NT2/D1 (cell line): ENCODE measurements at regions not wholly inside any gene's neighbourhood (a gene's known extent, or its start where the extent isn't known, plus 50 kb on each side); places are given as distances from the start of the nearest gene placed in this dataset.

Experiments used
- SUZ12 ChIP-seq: IDR thresholded peaks from 2 replicates; pipeline ENCODE4 v1.6.1; 2011; ENCODE audit not compliant: insufficient read length, insufficient read depth; ENCODE audit errors: extremely low read depth
- YY1 ChIP-seq: IDR thresholded peaks from 2 replicates; pipeline ENCODE4 v1.6.1; 2011; ENCODE audit not compliant: insufficient read length, insufficient read depth
- ZNF274 ChIP-seq: IDR thresholded peaks from 2 replicates; pipeline ENCODE4 v1.6.1; 2011; ENCODE audit warnings: mild to moderate bottlenecking, low read depth, low read length

GRCh38 chr5:155697236-155697635 is 629.7 kb upstream of the SGCD start:
- no peak for TF ChIP-seq ZNF274
- TF ChIP-seq YY1 = no peak
- no peak for TF ChIP-seq SUZ12
